ACC112 (cell line): ENCODE measurements at regions not wholly inside any gene's neighbourhood (a gene's known extent, or its start where the extent isn't known, plus 50 kb on each side); places are given as distances from the start of the nearest gene placed in this dataset.
A peak's percentile ranks its signal among the peaks of the same experiment; 100 is the strongest.

Source experiments
- H2AFZ ChIP-seq: fragments of 200-600 bp; sonication (generic); one replicate; pipeline ENCODE4 v1.6.0; 2017; ENCODE audit warnings: antibody characterized with exemption, low read length; ENCODE audit not compliant: unreplicated experiment
- H3K27ac ChIP-seq: fragments of 200-600 bp; sonication (generic); 2 replicates; pipeline ENCODE4 v1.5.1; 2014; ENCODE audit warnings: low read depth, mild to moderate bottlenecking, antibody characterized with exemption, low read length, moderate library complexity
- H3K27me3 ChIP-seq: fragments of 200-600 bp; sonication (generic); 2 replicates; pipeline ENCODE4 v1.6.1; 2014; ENCODE audit warnings: mild to moderate bottlenecking, antibody characterized with exemption, low read length, moderate library complexity, mixed read lengths; ENCODE audit not compliant: insufficient read depth
- H3K36me3 ChIP-seq: fragments of 200-600 bp; sonication (generic); 2 replicates; pipeline ENCODE4 v1.6.1; 2016; ENCODE audit warnings: mild to moderate bottlenecking, antibody characterized with exemption, low read length, moderate library complexity, mixed read lengths; ENCODE audit not compliant: insufficient read depth
- H3K4me1 ChIP-seq: fragments of 200-600 bp; sonication (generic); one replicate; pipeline ENCODE4 v1.6.1; 2016; ENCODE audit warnings: low read length, mixed read lengths; ENCODE audit not compliant: insufficient read depth, unreplicated experiment, control insufficient read depth
- H3K4me3 ChIP-seq: fragments of 200-600 bp; sonication (generic); 2 replicates; pipeline ENCODE4 v1.5.1; 2014; ENCODE audit warnings: mild to moderate bottlenecking, low read depth, low read length
- H3K79me2 ChIP-seq: fragments of 200-600 bp; sonication (generic); one replicate; pipeline ENCODE4 v1.6.0; 2016; ENCODE audit warnings: low read length; ENCODE audit not compliant: control insufficient read depth, unreplicated experiment, insufficient read depth

GRCh38 chr4:183790661-183791060, 114.4 kb upstream of the STOX2 start:
- no peak overlapping the region for H3K27ac ChIP-seq
- no peak overlapping the region for H2AFZ ChIP-seq
- H3K36me3 ChIP-seq, result no peaks in the 10 kb centered on the region
- H3K79me2 ChIP-seq, result no peaks in the 10 kb centered on the region
- no peaks in the 10 kb centered on the region for H3K4me1 ChIP-seq
- H3K27me3 ChIP-seq, result peaks cover 20% of the 10 kb centered on the region; the same call in 1 of the 2 replicates
- no peak overlapping the region for H3K4me3 ChIP-seq

GRCh38 chr4:183797011-183797444, 108.1 kb upstream of the STOX2 start:
- H3K4me1 ChIP-seq, result no peaks in the 10 kb centered on the region
- no peaks in the 10 kb centered on the region for H3K79me2 ChIP-seq
- peak overlapping the region; percentile 57 for H3K4me3 ChIP-seq
- peaks cover 71% of the 10 kb centered on the region for H3K27me3 ChIP-seq
- H3K27ac ChIP-seq, result no peak overlapping the region
- no peaks in the 10 kb centered on the region for H3K36me3 ChIP-seq
- H2AFZ ChIP-seq, result no peak overlapping the region

DNA sequence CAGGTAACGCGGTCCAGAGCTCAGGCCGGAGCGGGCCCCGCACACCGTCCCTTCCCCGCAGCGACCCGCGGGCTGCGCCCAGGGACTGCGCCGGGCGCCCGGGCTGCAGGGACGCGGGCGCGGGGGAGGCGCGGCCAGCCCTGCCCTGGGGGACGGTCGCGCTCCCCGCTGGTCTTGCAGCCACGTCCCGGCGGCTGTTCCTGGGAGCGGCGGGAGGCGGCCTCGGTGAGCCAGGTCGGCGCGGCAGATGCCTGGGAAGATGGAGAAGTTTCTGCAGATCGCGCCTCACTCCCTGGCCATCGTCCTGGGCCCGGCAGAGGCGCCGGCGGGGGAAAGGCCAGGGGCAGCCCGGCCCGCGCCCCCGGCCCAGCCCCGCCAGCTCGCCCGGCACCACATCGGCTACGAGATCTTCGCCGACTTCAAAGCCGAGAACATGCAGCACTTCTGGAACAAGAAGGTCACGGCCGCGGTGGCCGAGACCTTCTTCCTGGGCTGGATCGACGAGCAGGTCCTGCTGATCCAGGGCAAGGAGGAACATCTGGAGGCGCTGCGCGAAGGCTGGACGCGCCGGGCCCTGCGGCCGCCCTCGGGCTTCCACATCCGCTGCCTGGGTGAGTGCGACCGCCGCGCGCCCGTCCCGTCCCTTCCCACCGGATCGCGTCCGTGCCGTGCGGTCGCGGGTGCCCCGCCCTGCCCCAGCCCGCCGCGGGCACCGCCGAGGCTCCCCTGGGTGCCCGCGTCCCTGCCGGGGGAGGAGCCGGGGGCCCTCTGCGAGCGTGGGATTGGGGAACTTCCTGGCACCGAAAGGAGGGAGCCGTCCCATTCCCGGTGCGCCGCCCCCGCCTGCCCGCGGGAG, 107.4 kb upstream of the STOX2 start:
- Histone ChIP-seq H3K4me3 (peak overlapping the region; percentile 57), H3K36me3 (no peaks in the 10 kb centered on the region), H3K27me3 (peaks cover 71% of the 10 kb centered on the region), H3K4me1 (no peaks in the 10 kb centered on the region), H3K79me2 (no peaks in the 10 kb centered on the region), H2AFZ (peak overlapping the region; percentile 14), H3K27ac (no peak overlapping the region)

GRCh38 chr4:183798301-183799253, 106.5 kb upstream of the STOX2 start:
- Histone ChIP-seq H3K27ac (no peak overlapping the region), H3K4me3 (no peak overlapping the region), H2AFZ (no peak overlapping the region), H3K79me2 (no peaks in the 10 kb centered on the region), H3K4me1 (no peaks in the 10 kb centered on the region), H3K36me3 (no peaks in the 10 kb centered on the region), H3K27me3 (peaks cover 71% of the 10 kb centered on the region)

- Histone ChIP-seq H3K27me3 (peaks cover 52% of the 10 kb centered on the region), H3K79me2 (no peaks in the 10 kb centered on the region), H3K4me3 (no peak overlapping the region), H3K27ac (no peak overlapping the region), H3K4me1 (no peaks in the 10 kb centered on the region), H3K36me3 (no peaks in the 10 kb centered on the region), H2AFZ (no peak overlapping the region)
Observed at GRCh38 chr4:183801457-183802165, 103.5 kb upstream of the STOX2 start.

- H3K27ac ChIP-seq, result no peak overlapping the region
- no peak overlapping the region for H3K4me3 ChIP-seq
- H3K4me1 ChIP-seq, result no peaks in the 10 kb centered on the region
- no peaks in the 10 kb centered on the region for H3K36me3 ChIP-seq
- H3K27me3 ChIP-seq, result peaks cover 6% of the 10 kb centered on the region; the same call in 1 of the 2 replicates
- H2AFZ ChIP-seq, result no peak overlapping the region
- H3K79me2 ChIP-seq, result no peaks in the 10 kb centered on the region
Observed at GRCh38 chr4:183806341-183806740, 98.8 kb upstream of the STOX2 start.

GRCh38 chr4:183807420-183808096, 97.5 kb upstream of the STOX2 start:
- H2AFZ ChIP-seq, result no peak overlapping the region

GRCh38 chr4:183808097-183808456, 97.0 kb upstream of the STOX2 start:
- Histone ChIP-seq H3K27me3 (0 out of 2 replicates have a peak, but pooled peaks cover 4% of the 10 kb centered on the region), H3K79me2 (no peaks in the 10 kb centered on the region), H3K36me3 (no peaks in the 10 kb centered on the region), H2AFZ (no peak overlapping the region), H3K4me1 (no peaks in the 10 kb centered on the region), H3K4me3 (no peak overlapping the region), H3K27ac (no peak overlapping the region)

More at GRCh38 chr4:183807420-183808096, 97.5 kb upstream of the STOX2 start:
- Histone ChIP-seq H3K27ac (no peak overlapping the region), H3K36me3 (no peaks in the 10 kb centered on the region), H3K4me3 (no peak overlapping the region), H3K79me2 (no peaks in the 10 kb centered on the region), H3K4me1 (no peaks in the 10 kb centered on the region), H3K27me3 (0 out of 2 replicates have a peak, but pooled peaks cover 4% of the 10 kb centered on the region)

DNA sequence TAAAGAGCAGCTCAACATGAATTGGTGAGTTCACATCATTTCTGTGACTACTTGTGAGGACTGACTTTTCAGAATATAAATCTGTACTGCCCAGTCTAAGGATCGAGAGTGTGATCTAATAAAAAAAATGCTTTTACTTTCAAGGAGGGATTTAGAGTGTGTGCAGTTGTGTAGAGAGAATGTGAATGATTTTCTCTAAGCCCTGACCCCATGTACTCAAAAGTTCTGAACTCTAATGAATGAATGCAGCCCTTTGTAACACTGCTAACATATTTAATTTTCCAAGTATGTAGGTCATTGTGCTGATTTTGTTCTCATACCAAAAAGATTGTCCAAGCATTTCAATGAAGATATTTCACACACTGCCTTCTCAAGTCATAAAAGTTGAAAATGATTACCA, 92.5 kb upstream of the STOX2 start:
- Histone ChIP-seq H3K79me2 (no peaks in the 10 kb centered on the region), H2AFZ (no peak overlapping the region), H3K27me3 (no peaks in the 10 kb centered on the region), H3K4me3 (no peak overlapping the region), H3K36me3 (no peaks in the 10 kb centered on the region), H3K4me1 (no peaks in the 10 kb centered on the region), H3K27ac (no peak overlapping the region)

GRCh38 chr4:183814461-183814860, 90.6 kb upstream of the STOX2 start:
- no peaks in the 10 kb centered on the region for H3K4me1 ChIP-seq
- H3K4me3 ChIP-seq, result no peak overlapping the region
- H2AFZ ChIP-seq, result no peak overlapping the region
- H3K27me3 ChIP-seq, result no peaks in the 10 kb centered on the region
- H3K27ac ChIP-seq, result no peak overlapping the region
- H3K36me3 ChIP-seq, result no peaks in the 10 kb centered on the region
- no peaks in the 10 kb centered on the region for H3K79me2 ChIP-seq
